ENCODE measurements at regions not wholly inside any gene's neighbourhood (a gene's known extent, or its start where the extent isn't known, plus 50 kb on each side); places are given as distances from the start of the nearest gene placed in this dataset.

- TF ChIP-seq CTCF (IDR thresholded peaks at IDR 0.05) (no peak), POLR2A (IDR thresholded peaks at IDR 0.05) (no peak)
These were observed 449.0 kb downstream of the NPHP4 start for GRCh38 chr1:5543235-5543634.

All from lower leg skin (tissue), 3 donors.